Smooth muscle cell (in vitro differentiated cells): ENCODE measurements at regions not wholly inside any gene's neighbourhood (a gene's known extent, or its start where the extent isn't known, plus 50 kb on each side); places are given as distances from the start of the nearest gene placed in this dataset.

Experiments used
- DNase-seq: peaks from one replicate; lab custom pipeline; 2025; ENCODE audit not compliant: unreplicated experiment; lab: John Stamatoyannopoulos, UW
- H2AFZ ChIP-seq: fragments of 200-600 bp; sonication (generic); 2 replicates; pipeline ENCODE4 v1.6.0; 2016; ENCODE audit warnings: antibody characterized with exemption, low read depth, mild to moderate bottlenecking
- H3F3A ChIP-seq: fragments of 200-600 bp; sonication (generic); 2 replicates; pipeline ENCODE4 v1.6.0; 2017; ENCODE audit warnings: antibody characterized with exemption, low read depth
- H3K27ac ChIP-seq: fragments of 200-600 bp; sonication (generic); 2 replicates; pipeline ENCODE4 v1.5.1; 2016; ENCODE audit warnings: low read depth, mild to moderate bottlenecking
- H3K27me3 ChIP-seq: fragments of 200-600 bp; sonication (generic); 2 replicates; pipeline ENCODE4 v1.6.1; 2016; ENCODE audit warnings: low read depth, mild to moderate bottlenecking
- H3K36me3 ChIP-seq: fragments of 200-600 bp; sonication (generic); 2 replicates; pipeline ENCODE4 v1.5.1; 2016; ENCODE audit warnings: low read depth
- H3K4me1 ChIP-seq: fragments of 200-600 bp; sonication (generic); 2 replicates; pipeline ENCODE4 v1.5.1; 2016; ENCODE audit warnings: low read depth
- H3K4me2 ChIP-seq: fragments of 200-600 bp; sonication (generic); 2 replicates; pipeline ENCODE4 v1.6.0; 2016; ENCODE audit warnings: mild to moderate bottlenecking
- H3K4me3 ChIP-seq: fragments of 200-600 bp; sonication (generic); 2 replicates; pipeline ENCODE4 v1.5.1; 2016; ENCODE audit warnings: mild to moderate bottlenecking
- H3K79me2 ChIP-seq: fragments of 200-600 bp; sonication (generic); 2 replicates; pipeline ENCODE4 v1.6.0; 2016; ENCODE audit warnings: low read depth, mild to moderate bottlenecking
- H3K9ac ChIP-seq: fragments of 200-600 bp; sonication (generic); 2 replicates; pipeline ENCODE4 v1.6.0; 2016; ENCODE audit warnings: low read depth
- H3K9me3 ChIP-seq: fragments of 200-600 bp; sonication (generic); replicated peaks from 2 replicates; pipeline ENCODE4 v1.5.1; 2016; ENCODE audit warnings: low read depth
- H4K20me1 ChIP-seq: fragments of 200-600 bp; sonication (generic); 2 replicates; pipeline ENCODE4 v1.6.0; 2016; ENCODE audit warnings: low read depth
- CTCF ChIP-seq: fragments of 200-600 bp; sonication (generic); IDR thresholded peaks from 2 replicates; pipeline ENCODE4 v1.5.1; 2017; ENCODE audit warnings: borderline replicate concordance, mild to moderate bottlenecking, antibody characterized with exemption; ENCODE audit not compliant: insufficient read depth, poor library complexity, severe bottlenecking
- WGBS: methylation state at CpG from one replicate; pipeline ENCODE4 v1.1.7; 2016; ENCODE audit warnings: low lambda C conversion rate; 5-methylcytosine and 5-hydroxymethylcytosine counted together

- H4K20me1 ChIP-seq, result no peaks in the 10 kb centered on the region
- WGBS, result 82% methylated on average over 5 of the region's 5 CpGs
- H3K36me3 ChIP-seq, result no peaks in the 10 kb centered on the region
- H3K4me1 ChIP-seq, result peaks cover 15% of the 10 kb centered on the region
- no peak for DNase-seq
- H2AFZ ChIP-seq, result no peak overlapping the region
- H3K27ac ChIP-seq, result no peak overlapping the region
- H3K4me3 ChIP-seq, result no peak overlapping the region
- H3K27me3 ChIP-seq, result no peaks in the 10 kb centered on the region
- no peaks in the 10 kb centered on the region for H3F3A ChIP-seq
- no peak overlapping the region for H3K9ac ChIP-seq
- no peaks in the 10 kb centered on the region for H3K9me3 ChIP-seq
- no peak for TF ChIP-seq CTCF
- H3K79me2 ChIP-seq, result no peaks in the 10 kb centered on the region
- H3K4me2 ChIP-seq, result no peak overlapping the region
Observed at GRCh38 chr4:32145987-32146386, 1425.8 kb downstream of the PCDH7 start.

- H3K4me3 ChIP-seq, result peak overlapping the region; percentile 35
- no peak for TF ChIP-seq CTCF
- 58% methylated on average over 5 of the region's 5 CpGs for WGBS
- H3K4me1 ChIP-seq, result peaks cover 11% of the 10 kb centered on the region
- H3K36me3 ChIP-seq, result no peaks in the 10 kb centered on the region
- peak overlapping the region; percentile 87 for H2AFZ ChIP-seq
- H3K79me2 ChIP-seq, result no peaks in the 10 kb centered on the region
- peak overlapping the region; percentile 75 for H3K4me2 ChIP-seq
- H3F3A ChIP-seq, result no peaks in the 10 kb centered on the region
- no peaks in the 10 kb centered on the region for H3K27me3 ChIP-seq
- no peaks in the 10 kb centered on the region for H3K9me3 ChIP-seq
- DNase-seq, result no peak
- H3K27ac ChIP-seq, result peak overlapping the region; percentile 17
- H3K9ac ChIP-seq, result no peak overlapping the region
- no peaks in the 10 kb centered on the region for H4K20me1 ChIP-seq
Observed at GRCh38 chr4:32147446-32148085, 1427.4 kb downstream of the PCDH7 start.

GRCh38 chr4:32148111-32148666 lies 1428.0 kb downstream of the PCDH7 start:
- Histone ChIP-seq H4K20me1 (no peaks in the 10 kb centered on the region), H3K4me2 (peak overlapping the region; percentile 75), H3K9ac (no peak overlapping the region), H3K27me3 (no peaks in the 10 kb centered on the region), H3F3A (no peaks in the 10 kb centered on the region), H3K4me1 (peaks cover 11% of the 10 kb centered on the region), H3K9me3 (no peaks in the 10 kb centered on the region), H3K36me3 (no peaks in the 10 kb centered on the region), H3K27ac (no peak overlapping the region), H2AFZ (peak overlapping the region; percentile 87), H3K79me2 (no peaks in the 10 kb centered on the region), H3K4me3 (peak overlapping the region; percentile 35)
- WGBS, result 74% methylated on average over 2 of the region's 2 CpGs
- TF ChIP-seq CTCF, result no peak
- DNase-seq, result no peak

- H3K4me3 ChIP-seq, result no peak overlapping the region
- no peaks in the 10 kb centered on the region for H3F3A ChIP-seq
- TF ChIP-seq CTCF, result no peak
- H3K27ac ChIP-seq, result no peak overlapping the region
- DNase-seq, result no peak
- WGBS, result 85% methylated on average over 1 of the region's 1 CpG
- no peaks in the 10 kb centered on the region for H3K27me3 ChIP-seq
- no peak overlapping the region for H3K4me2 ChIP-seq
- H3K79me2 ChIP-seq, result no peaks in the 10 kb centered on the region
- no peaks in the 10 kb centered on the region for H4K20me1 ChIP-seq
- H3K9ac ChIP-seq, result no peak overlapping the region
- no peaks in the 10 kb centered on the region for H3K9me3 ChIP-seq
- no peaks in the 10 kb centered on the region for H3K4me1 ChIP-seq
- no peak overlapping the region for H2AFZ ChIP-seq
- no peaks in the 10 kb centered on the region for H3K36me3 ChIP-seq
Observed at GRCh38 chr4:32158961-32159360, 1438.8 kb downstream of the PCDH7 start.
